ENCODE measurements at regions not wholly inside any gene's neighbourhood (a gene's known extent, or its start where the extent isn't known, plus 50 kb on each side); places are given as distances from the start of the nearest gene placed in this dataset.

GRCh38 chr10:105993609-105994008 lies 1170.9 kb downstream of the SORCS1 start:
- Mint-ChIP-seq H3K4me3 (no peak overlapping the region), H3K9me3 (ENCODE audit: insufficient read depth) (peaks cover 8% of the 10 kb centered on the region), H3K27ac (no peak overlapping the region), H3K27me3 (no peaks in the 10 kb centered on the region), H3K4me1 (no peaks in the 10 kb centered on the region)
- H3K79me2 ChIP-seq (ENCODE audit: control insufficient read depth, insufficient read depth, low read length), result no peaks in the 10 kb centered on the region
- no peaks in the 10 kb centered on the region for H3K27me3 ChIP-seq (replicated peaks in 1 of 4; ENCODE audit: control extremely low read depth in 1 of 4, control insufficient read depth in 3 of 4, insufficient read depth in 4 of 4, low read length in 3 of 4)
- H2AFZ ChIP-seq (ENCODE audit: insufficient read depth, low read depth, low read length, poor library complexity, severe bottlenecking), result no peak overlapping the region
- H4K20me1 ChIP-seq (ENCODE audit: control insufficient read depth, insufficient read depth, low read length, poor library complexity, severe bottlenecking), result no peaks in the 10 kb centered on the region
- H3K9ac ChIP-seq (ENCODE audit: low read length), result no peak overlapping the region
- no peak for ATAC-seq (ENCODE audit: low read depth)
- POLR2A ChIA-PET, result no interaction called here
- intact Hi-C loops (cut with micrococcal nuclease), result no loop called here
- no peak for TF ChIP-seq EZH2 (IDR thresholded peaks at IDR 0.05; ENCODE audit: borderline replicate concordance, insufficient read depth, low read depth, low read length, poor library complexity, severe bottlenecking)
- no peak overlapping the region for H3K4me2 ChIP-seq (replicated peaks; ENCODE audit: low read depth, low read length, poor library complexity, severe bottlenecking)
- no peak overlapping the region for H3K27ac ChIP-seq (ENCODE audit: low read length in 2 of 2)
- no peak overlapping the region for H3K4me3 ChIP-seq (ENCODE audit: control extremely low read depth in 1 of 5, extremely low read depth in 1 of 5, insufficient read depth in 1 of 5, low read depth in 2 of 5, low read length in 4 of 5)
- CTCF ChIA-PET, result no interaction called here
- peaks cover 0 to 12% (median 0%) of the 10 kb centered on the region in 3 donors for H3K9me3 ChIP-seq (ENCODE audit: control extremely low read depth in 1 of 3, control insufficient read depth in 2 of 3, insufficient read depth in 1 of 3, low read length in 2 of 3)
- H3K36me3 ChIP-seq (replicated peaks in 1 of 2; ENCODE audit: control extremely low read depth in 1 of 2, control insufficient read depth in 1 of 2, extremely low read depth in 1 of 2, insufficient read depth in 2 of 2, low read length in 1 of 2), result no peaks in the 10 kb centered on the region
- DNase-seq, result no peak
- WGBS (ENCODE audit: insufficient coverage), result no CpG with 5 or more reads among the region's 3 CpGs
- H3K4me1 ChIP-seq (ENCODE audit: control insufficient read depth in 2 of 2, insufficient read depth in 2 of 2, low read length in 2 of 2), result no peaks in the 10 kb centered on the region

DNA sequence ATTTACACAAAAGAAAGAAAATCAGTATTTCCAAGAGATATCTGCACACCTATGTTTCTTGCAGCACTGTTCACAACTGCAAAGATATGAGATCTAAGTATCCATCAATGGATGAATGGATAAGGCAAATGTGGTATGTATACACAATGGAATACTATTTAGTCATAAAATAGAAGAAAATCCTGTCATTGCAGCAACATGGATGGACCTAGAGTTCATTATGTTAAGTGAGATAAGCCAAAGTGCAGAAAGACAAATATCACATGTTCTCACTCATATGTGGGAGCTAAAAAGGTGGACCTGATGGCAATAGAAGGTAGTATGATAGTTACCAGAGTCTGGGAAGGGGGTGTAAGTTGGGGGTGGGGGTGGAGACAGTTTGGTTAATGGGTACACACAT lies 1171.6 kb downstream of the SORCS1 start:
- Histone ChIP-seq H3K36me3 (replicated peaks in 1 of 2; ENCODE audit: control extremely low read depth in 1 of 2, control insufficient read depth in 1 of 2, extremely low read depth in 1 of 2, insufficient read depth in 2 of 2, low read length in 1 of 2) (no peaks in the 10 kb centered on the region), H3K27me3 (replicated peaks in 1 of 4; ENCODE audit: control extremely low read depth in 1 of 4, control insufficient read depth in 3 of 4, insufficient read depth in 4 of 4, low read length in 3 of 4) (no peaks in the 10 kb centered on the region), H3K4me1 (ENCODE audit: control insufficient read depth in 2 of 2, insufficient read depth in 2 of 2, low read length in 2 of 2) (no peaks in the 10 kb centered on the region), H3K4me3 (ENCODE audit: control extremely low read depth in 1 of 5, extremely low read depth in 1 of 5, insufficient read depth in 1 of 5, low read depth in 2 of 5, low read length in 4 of 5) (no peak overlapping the region), H3K79me2 (ENCODE audit: control insufficient read depth, insufficient read depth, low read length) (no peaks in the 10 kb centered on the region), H3K9ac (ENCODE audit: low read length) (no peak overlapping the region), H3K4me2 (replicated peaks; ENCODE audit: low read depth, low read length, poor library complexity, severe bottlenecking) (no peak overlapping the region), H3K27ac (ENCODE audit: low read length in 2 of 2) (no peak overlapping the region), H3K9me3 (ENCODE audit: control extremely low read depth in 1 of 3, control insufficient read depth in 2 of 3, insufficient read depth in 1 of 3, low read length in 2 of 3) (peaks cover 0 to 9% (median 0%) of the 10 kb centered on the region in 3 donors), H4K20me1 (ENCODE audit: control insufficient read depth, insufficient read depth, low read length, poor library complexity, severe bottlenecking) (no peaks in the 10 kb centered on the region), H2AFZ (ENCODE audit: insufficient read depth, low read depth, low read length, poor library complexity, severe bottlenecking) (no peak overlapping the region)
- ChIA-PET CTCF (no interaction called here), POLR2A (no interaction called here)
- TF ChIP-seq EZH2 (IDR thresholded peaks at IDR 0.05; ENCODE audit: borderline replicate concordance, insufficient read depth, low read depth, low read length, poor library complexity, severe bottlenecking) (no peak), CTCF (IDR thresholded peaks at IDR 0.05) (no peak)
- Mint-ChIP-seq H3K4me1 (no peaks in the 10 kb centered on the region), H3K9me3 (ENCODE audit: insufficient read depth) (peaks cover 8% of the 10 kb centered on the region), H3K27me3 (no peaks in the 10 kb centered on the region), H3K4me3 (no peak overlapping the region), H3K27ac (no peak overlapping the region)
- DNase-seq (no peak), ATAC-seq (ENCODE audit: low read depth) (no peak)
- intact Hi-C loops (cut with micrococcal nuclease), result no loop called here

Measured in B cell (primary cell).